T-cell (primary cell): ENCODE measurements at regions not wholly inside any gene's neighbourhood (a gene's known extent, or its start where the extent isn't known, plus 50 kb on each side); places are given as distances from the start of the nearest gene placed in this dataset.

ENCODE experiments used
- ATAC-seq, 4 experiments: fragments of 200-7000 bp in 3 of 4; fragments of 150-1000 bp in 1 of 4; cut with Tn5 transposase; replicated peaks in 1 of 4; 1 replicate in 3 of 4; 2 replicates in 1 of 4; pipeline ENCODE4 v1.10.0; 2021; ENCODE audit warnings: moderate library complexity in 3 of 4, mild to moderate bottlenecking in 2 of 4, moderate number of reproducible peaks in 1 of 4
- CTCF ChIA-PET, 2 donors: fragments of 300-600 bp; sonication (Branson Sonifier 250); formaldehyde crosslinking; loops; one replicate each; lab custom pipeline; 2022; ENCODE audit warnings: antibody characterized with exemption in 2 of 2; lab: Charles Lee
- POLR2A ChIA-PET, 2 donors: fragments of 300-600 bp; sonication (Branson Sonifier 250); formaldehyde crosslinking; loops; one replicate each; lab custom pipeline; 2022; ENCODE audit warnings: antibody characterized with exemption in 2 of 2; lab: Charles Lee
- DNase-seq, 35 experiments: peaks; one replicate each; pipeline versions ENCODE4 v3.0.0 to v3.0.0-alpha.2; 2013 to 2023
- H3K27ac ChIP-seq: one replicate; pipeline ENCODE4 v1.5.1; 2013; ENCODE audit warnings: low read length
- H3K27me3 ChIP-seq, 2 experiments: replicated peaks in 1 of 2; 1 replicate in 1 of 2; 2 replicates in 1 of 2; pipeline versions ENCODE4 v1.6.1 to v1.7.0; 2013; ENCODE audit warnings: low read length in 1 of 2, mixed read lengths in 1 of 2; ENCODE audit not compliant: control insufficient read depth in 2 of 2, insufficient read depth in 2 of 2; ENCODE audit errors: extremely low read depth in 1 of 2
- H3K36me3 ChIP-seq, 2 donors: 1 replicate in 1 of 2; 2 replicates in 1 of 2; pipeline versions ENCODE4 v1.6.1 to v1.7.0; 2013; ENCODE audit warnings: low read length in 1 of 2; ENCODE audit not compliant: control insufficient read depth in 2 of 2, insufficient read depth in 1 of 2; ENCODE audit errors: extremely low read depth in 1 of 2
- H3K4me1 ChIP-seq, 2 experiments: 1 replicate in 1 of 2; 2 replicates in 1 of 2; pipeline versions ENCODE4 v1.6.1 to v1.7.0; 2013; ENCODE audit warnings: low read length in 2 of 2, mixed read lengths in 1 of 2; ENCODE audit not compliant: insufficient read depth in 2 of 2, control insufficient read depth in 1 of 2; ENCODE audit errors: extremely low read depth in 1 of 2
- H3K4me3 ChIP-seq, 2 donors: 1 replicate in 1 of 2; 2 replicates in 1 of 2; pipeline versions ENCODE4 v1.5.1 to v1.7.0; 2013; ENCODE audit warnings: mild to moderate bottlenecking in 2 of 2, low read length in 1 of 2, moderate library complexity in 1 of 2; ENCODE audit not compliant: control insufficient read depth in 1 of 2; ENCODE audit errors: extremely low read depth in 1 of 2
- H3K9me3 ChIP-seq: 2 replicates; pipeline ENCODE4 v1.7.0; 2013
- H3K27ac Mint-ChIP-seq, 2 donors: one replicate each; pipeline ENCODE4 v1.8.0; 2020 to 2021; ENCODE audit warnings: mild to moderate bottlenecking in 2 of 2, mixed read lengths in 2 of 2
- H3K27me3 Mint-ChIP-seq, 2 donors: one replicate each; pipeline ENCODE4 v1.8.0; 2021 to 2022; ENCODE audit warnings: mixed read lengths in 2 of 2
- H3K36me3 Mint-ChIP-seq: one replicate; pipeline ENCODE4 v1.8.0; 2021; ENCODE audit warnings: mixed read lengths
- H3K4me1 Mint-ChIP-seq, 3 donors: one replicate each; pipeline ENCODE4 v1.8.0; 2020 to 2022; ENCODE audit warnings: mixed read lengths in 3 of 3, mild to moderate bottlenecking in 1 of 3
- H3K4me3 Mint-ChIP-seq, 3 donors: one replicate each; pipeline ENCODE4 v1.8.0; 2020 to 2022; ENCODE audit warnings: mild to moderate bottlenecking in 3 of 3, mixed read lengths in 3 of 3, moderate library complexity in 3 of 3
- H3K9me3 Mint-ChIP-seq, 3 donors: one replicate each; pipeline ENCODE4 v1.8.0; 2020 to 2022; ENCODE audit warnings: mixed read lengths in 3 of 3
- WGBS: methylation state at CpG from one replicate; pipeline ENCODE4 v1.1.5; 2013; ENCODE audit warnings: missing lambda C conversion rate; ENCODE audit not compliant: insufficient coverage; 5-methylcytosine and 5-hydroxymethylcytosine counted together

GRCh38 chr1:214216021-214216420 is 64.9 kb upstream of the SMYD2 start:
- DNase-seq (no peak), ATAC-seq (no peak)
- Histone ChIP-seq H3K36me3 (no peaks in the 10 kb centered on the region), H3K4me3 (no peak overlapping the region), H3K27me3 (peaks cover 0 to 7% of the 10 kb centered on the region in 2 experiments), H3K4me1 (peaks cover 0 to 4% of the 10 kb centered on the region in 2 experiments), H3K9me3 (no peaks in the 10 kb centered on the region), H3K27ac (no peak overlapping the region)
- POLR2A ChIA-PET, result no interaction called here
- Mint-ChIP-seq H3K36me3 (no peaks in the 10 kb centered on the region), H3K4me1 (peaks cover 0 to 4% (median 4%) of the 10 kb centered on the region in 3 donors), H3K27me3 (peaks cover 18 to 33% of the 10 kb centered on the region in 2 donors), H3K27ac (no peak overlapping the region), H3K9me3 (no peaks in the 10 kb centered on the region), H3K4me3 (no peak overlapping the region)
- 86% methylated on average over 1 of the region's 1 CpG for WGBS
- CTCF ChIA-PET, result no interaction called here

GRCh38 chr1:214216779-214217178 is 64.2 kb upstream of the SMYD2 start:
- Histone ChIP-seq H3K27ac (no peak overlapping the region), H3K9me3 (no peaks in the 10 kb centered on the region), H3K4me3 (no peak overlapping the region), H3K36me3 (no peaks in the 10 kb centered on the region), H3K4me1 (peaks cover 0 to 4% of the 10 kb centered on the region in 2 experiments), H3K27me3 (peaks cover 0 to 7% of the 10 kb centered on the region in 2 experiments)
- Mint-ChIP-seq H3K4me1 (peaks cover 0 to 4% (median 4%) of the 10 kb centered on the region in 3 donors), H3K9me3 (no peaks in the 10 kb centered on the region), H3K27ac (no peak overlapping the region), H3K4me3 (no peak overlapping the region), H3K27me3 (peaks cover 21 to 38% of the 10 kb centered on the region in 2 donors), H3K36me3 (no peaks in the 10 kb centered on the region)
- ATAC-seq, result no peak
- DNase-seq, result no peak
- CTCF ChIA-PET, result interaction anchor here in 1 of 2 donors (0.6 kb wide), 1 partner anchor 171 kb away, joined by 4 read pairs; no protein-coding TSS in a partner anchor
- POLR2A ChIA-PET, result no interaction called here

- H3K27me3 ChIP-seq, result peaks cover 0 to 14% of the 10 kb centered on the region in 2 experiments
- H3K27ac ChIP-seq, result no peak overlapping the region
- Mint-ChIP-seq H3K9me3 (no peaks in the 10 kb centered on the region), H3K27me3 (peaks cover 24 to 39% of the 10 kb centered on the region in 2 donors), H3K36me3 (no peaks in the 10 kb centered on the region), H3K27ac (no peak overlapping the region), H3K4me3 (no peak overlapping the region), H3K4me1 (peaks cover 0 to 5% (median 0%) of the 10 kb centered on the region in 3 donors)
- H3K4me1 ChIP-seq, result no peaks in the 10 kb centered on the region
- no peaks in the 10 kb centered on the region for H3K9me3 ChIP-seq
- no peak for ATAC-seq
- no peak for DNase-seq
- H3K36me3 ChIP-seq, result no peaks in the 10 kb centered on the region
- POLR2A ChIA-PET, result interaction anchor here in 1 of 2 donors (0.8 kb wide), 1 partner anchor 257 kb away, joined by 3 read pairs; no protein-coding TSS in a partner anchor
- CTCF ChIA-PET, result interaction anchor here in 1 of 2 donors (0.6 kb wide), 1 partner anchor 1203 kb away, joined by 3 read pairs; no protein-coding TSS in a partner anchor
- no peak overlapping the region for H3K4me3 ChIP-seq
- WGBS, result 60% methylated on average over 2 of the region's 4 CpGs
These were observed 61.1 kb upstream of the SMYD2 start for GRCh38 chr1:214219902-214220301.

- no peaks in the 10 kb centered on the region for H3K36me3 ChIP-seq
- peaks cover 25 to 35% of the 10 kb centered on the region in 2 donors for H3K27me3 Mint-ChIP-seq
- H3K36me3 Mint-ChIP-seq, result no peaks in the 10 kb centered on the region
- ChIA-PET POLR2A (interaction anchor here in 1 of 2 donors (0.6 kb wide), 1 partner anchor 1092 kb away, joined by 5 read pairs; no protein-coding TSS in a partner anchor), CTCF (no interaction called here)
- peaks cover 0 to 5% (median 0%) of the 10 kb centered on the region in 3 donors for H3K4me1 Mint-ChIP-seq
- no peaks in the 10 kb centered on the region for H3K9me3 ChIP-seq
- no peak overlapping the region for H3K27ac Mint-ChIP-seq
- no peak overlapping the region for H3K27ac ChIP-seq
- DNase-seq (no peak), ATAC-seq (no peak)
- H3K9me3 Mint-ChIP-seq, result no peaks in the 10 kb centered on the region
- 90% methylated on average over 3 of the region's 5 CpGs for WGBS
- H3K4me3 ChIP-seq, result no peak overlapping the region
- H3K4me1 ChIP-seq, result no peaks in the 10 kb centered on the region
- peaks cover 0 to 15% of the 10 kb centered on the region in 2 experiments for H3K27me3 ChIP-seq
- H3K4me3 Mint-ChIP-seq, result no peak overlapping the region
These were observed 60.1 kb upstream of the SMYD2 start for GRCh38 chr1:214220891-214221290.

GRCh38 chr1:214224611-214225354 is 56.2 kb upstream of the SMYD2 start:
- H3K4me1 Mint-ChIP-seq, result peaks cover 0 to 5% (median 0%) of the 10 kb centered on the region in 3 donors
- H3K4me3 Mint-ChIP-seq, result no peak overlapping the region
- Histone ChIP-seq H3K27me3 (peaks cover 0 to 12% of the 10 kb centered on the region in 2 experiments), H3K27ac (no peak overlapping the region), H3K9me3 (no peaks in the 10 kb centered on the region), H3K36me3 (no peaks in the 10 kb centered on the region), H3K4me3 (no peak overlapping the region), H3K4me1 (no peaks in the 10 kb centered on the region)
- 47% methylated on average over 15 of the region's 24 CpGs for WGBS
- ChIA-PET POLR2A (no interaction called here), CTCF (no interaction called here)
- no peaks in the 10 kb centered on the region for H3K9me3 Mint-ChIP-seq
- H3K36me3 Mint-ChIP-seq, result no peaks in the 10 kb centered on the region
- H3K27ac Mint-ChIP-seq, result no peak overlapping the region
- DNase-seq, result no peak
- ATAC-seq, result no peak
- peaks cover 20 to 25% of the 10 kb centered on the region in 2 donors for H3K27me3 Mint-ChIP-seq

GRCh38 chr1:214228976-214229375 is 52.0 kb upstream of the SMYD2 start:
- H3K4me3 ChIP-seq, result no peak overlapping the region
- H3K4me1 ChIP-seq, result no peaks in the 10 kb centered on the region
- peaks cover 0 to 7% of the 10 kb centered on the region in 2 experiments for H3K27me3 ChIP-seq
- H3K36me3 ChIP-seq, result no peaks in the 10 kb centered on the region
- no peak overlapping the region for H3K27ac Mint-ChIP-seq
- peaks cover 0 to 5% (median 0%) of the 10 kb centered on the region in 3 donors for H3K4me1 Mint-ChIP-seq
- WGBS, result no CpG with 5 or more reads among the region's 3 CpGs
- POLR2A ChIA-PET, result interaction anchor here in 1 of 2 donors (0.6 kb wide), 1 partner anchor 289 kb away, joined by 5 read pairs; no protein-coding TSS in a partner anchor
- ATAC-seq (no peak), DNase-seq (no peak)
- H3K27ac ChIP-seq, result no peak overlapping the region
- CTCF ChIA-PET, result no interaction called here
- no peaks in the 10 kb centered on the region for H3K9me3 Mint-ChIP-seq
- H3K4me3 Mint-ChIP-seq, result no peak overlapping the region
- H3K27me3 Mint-ChIP-seq, result peaks cover 16 to 23% of the 10 kb centered on the region in 2 donors
- no peaks in the 10 kb centered on the region for H3K36me3 Mint-ChIP-seq
- no peaks in the 10 kb centered on the region for H3K9me3 ChIP-seq
